GM23248 (cell line): ENCODE measurements at regions not wholly inside any gene's neighbourhood (a gene's known extent, or its start where the extent isn't known, plus 50 kb on each side); places are given as distances from the start of the nearest gene placed in this dataset.

Experiments used
- DNase-seq: peaks from one replicate; pipeline ENCODE4 v3.0.0-alpha.2; 2015
- H2AFZ ChIP-seq: fragments of 200-600 bp; sonication (generic); 2 replicates; pipeline ENCODE4 v1.6.1; 2016; ENCODE audit warnings: antibody characterized with exemption
- H3F3A ChIP-seq: fragments of 200-600 bp; sonication (generic); 2 replicates; pipeline ENCODE4 v1.6.1; 2016; ENCODE audit warnings: mild to moderate bottlenecking, antibody characterized with exemption, mixed run types; ENCODE audit not compliant: insufficient read depth
- H3K27ac ChIP-seq: fragments of 200-600 bp; sonication (generic); 2 replicates; pipeline ENCODE4 v1.5.1; 2016; ENCODE audit warnings: mild to moderate bottlenecking
- H3K27me3 ChIP-seq: fragments of 200-600 bp; sonication (generic); replicated peaks from 2 replicates; pipeline ENCODE4 v1.6.1; 2016; ENCODE audit warnings: mild to moderate bottlenecking; ENCODE audit not compliant: insufficient read depth
- H3K36me3 ChIP-seq: fragments of 200-600 bp; sonication (generic); 2 replicates; pipeline ENCODE4 v1.6.1; 2016; ENCODE audit warnings: low read depth, mild to moderate bottlenecking
- H3K4me1 ChIP-seq: fragments of 200-600 bp; sonication (generic); 2 replicates; pipeline ENCODE4 v1.6.1; 2016; ENCODE audit warnings: mild to moderate bottlenecking; ENCODE audit not compliant: insufficient read depth
- H3K4me2 ChIP-seq: fragments of 200-600 bp; sonication (generic); one replicate; pipeline ENCODE4 v1.6.1; 2016; ENCODE audit warnings: mild to moderate bottlenecking; ENCODE audit not compliant: unreplicated experiment
- H3K4me3 ChIP-seq: fragments of 200-600 bp; sonication (generic); 2 replicates; pipeline ENCODE4 v1.5.1; 2016; ENCODE audit warnings: mild to moderate bottlenecking
- H3K79me2 ChIP-seq: fragments of 200-600 bp; sonication (generic); 2 replicates; pipeline ENCODE4 v1.6.1; 2016; ENCODE audit warnings: mild to moderate bottlenecking; ENCODE audit not compliant: insufficient read depth
- H3K9ac ChIP-seq: fragments of 200-600 bp; sonication (generic); 2 replicates; pipeline ENCODE4 v1.6.1; 2016; ENCODE audit warnings: mild to moderate bottlenecking
- H3K9me2 ChIP-seq: fragments of 200-600 bp; sonication (generic); 2 replicates; pipeline ENCODE4 v1.6.1; 2016; ENCODE audit warnings: mixed run types, mild to moderate bottlenecking, moderate library complexity; ENCODE audit not compliant: insufficient read depth
- H3K9me3 ChIP-seq: fragments of 200-600 bp; sonication (generic); one replicate; pipeline ENCODE4 v1.6.1; 2017; ENCODE audit warnings: low read depth
- H4K20me1 ChIP-seq: fragments of 200-600 bp; sonication (generic); 2 replicates; pipeline ENCODE4 v1.6.0; 2016; ENCODE audit not compliant: insufficient read depth
- EZH2 ChIP-seq: fragments of 200-600 bp; sonication (generic); IDR thresholded peaks from 2 replicates; pipeline ENCODE4 v1.6.1; 2018; ENCODE audit warnings: antibody characterized with exemption, mild to moderate bottlenecking; ENCODE audit not compliant: insufficient read depth, poor library complexity, severe bottlenecking
- EZH2phosphoT487 ChIP-seq: fragments of 200-600 bp; sonication (generic); IDR thresholded peaks from 2 replicates; pipeline ENCODE4 v1.6.1; 2018; ENCODE audit warnings: antibody characterized with exemption, moderate library complexity, mild to moderate bottlenecking, low read depth; ENCODE audit not compliant: insufficient read depth
- WGBS, 2 experiments: methylation state at CpG; one replicate each; pipeline ENCODE4 v1.1.6; 2015 to 2017; ENCODE audit warnings: low lambda C conversion rate in 2 of 2, low coverage in 1 of 2; ENCODE audit errors: missing lambda C conversion rate in 2 of 2; 5-methylcytosine and 5-hydroxymethylcytosine counted together
- in situ Hi-C: fragments of 300-500 bp; cut with MboI; formaldehyde crosslinking; loops from 2 replicates; pipeline ENCODE4 v1.15.0; 2020

- no peaks in the 10 kb centered on the region for H3K36me3 ChIP-seq
- H3K4me2 ChIP-seq: no peak overlapping the region
Measured at GRCh38 chr13:39956036-39956435, 300.6 kb downstream of the COG6 start.

GRCh38 chr13:39957868-39958677 lies 302.6 kb downstream of the COG6 start:
- no peaks in the 10 kb centered on the region for H3K9me2 ChIP-seq
- no peaks in the 10 kb centered on the region for H3K36me3 ChIP-seq
- in situ Hi-C loops: no loop called here
- no peak for DNase-seq
- no peak overlapping the region for H3K27ac ChIP-seq
- H2AFZ ChIP-seq: no peak overlapping the region
- H3K4me3 ChIP-seq: no peak overlapping the region
- no peaks in the 10 kb centered on the region for H3K79me2 ChIP-seq
- no peaks in the 10 kb centered on the region for H3K4me1 ChIP-seq
- H4K20me1 ChIP-seq: no peaks in the 10 kb centered on the region
- no peaks in the 10 kb centered on the region for H3K9me3 ChIP-seq
- no peaks in the 10 kb centered on the region for H3F3A ChIP-seq
- 60 to 64% methylated on average over 5 of the region's 5 CpGs for WGBS, 2 experiments
- no peak for TF ChIP-seq EZH2phosphoT487
- TF ChIP-seq EZH2: no peak
- H3K9ac ChIP-seq: no peak overlapping the region
- no peak overlapping the region for H3K4me2 ChIP-seq
- H3K27me3 ChIP-seq: 0 out of 2 replicates have a peak, but pooled peaks cover 5% of the 10 kb centered on the region

More at GRCh38 chr13:39956036-39956435, 300.6 kb downstream of the COG6 start:
- Histone ChIP-seq H3K79me2 (no peaks in the 10 kb centered on the region), H3K9me2 (no peaks in the 10 kb centered on the region), H3K27ac (no peak overlapping the region), H3K9me3 (no peaks in the 10 kb centered on the region), H3F3A (no peaks in the 10 kb centered on the region), H3K9ac (no peak overlapping the region), H2AFZ (no peak overlapping the region), H3K4me1 (no peaks in the 10 kb centered on the region), H4K20me1 (no peaks in the 10 kb centered on the region), H3K27me3 (0 out of 2 replicates have a peak, but pooled peaks cover 5% of the 10 kb centered on the region), H3K4me3 (no peak overlapping the region)
- no peak for TF ChIP-seq EZH2phosphoT487
- TF ChIP-seq EZH2: no peak
- WGBS, 2 experiments: 80 to 90% methylated on average over 2 of the region's 2 CpGs
- in situ Hi-C loops: no loop called here
- no peak for DNase-seq

GRCh38 chr13:39959497-39960144 lies 304.2 kb downstream of the COG6 start:
- Histone ChIP-seq H2AFZ (no peak overlapping the region), H3F3A (no peaks in the 10 kb centered on the region), H4K20me1 (no peaks in the 10 kb centered on the region), H3K9me2 (no peaks in the 10 kb centered on the region), H3K4me2 (no peak overlapping the region), H3K9me3 (no peaks in the 10 kb centered on the region), H3K27me3 (0 out of 2 replicates have a peak, but pooled peaks cover 5% of the 10 kb centered on the region), H3K36me3 (no peaks in the 10 kb centered on the region), H3K4me1 (no peaks in the 10 kb centered on the region), H3K79me2 (no peaks in the 10 kb centered on the region), H3K27ac (no peak overlapping the region), H3K9ac (no peak overlapping the region), H3K4me3 (no peak overlapping the region)
- in situ Hi-C loops: no loop called here
- 4% methylated on average over 9 of the region's 9 CpGs for WGBS, 2 experiments
- TF ChIP-seq EZH2: no peak
- no peak for TF ChIP-seq EZH2phosphoT487
- DNase-seq: no peak

- Histone ChIP-seq H3K9ac (no peak overlapping the region), H3K4me1 (no peaks in the 10 kb centered on the region), H3K4me2 (no peak overlapping the region), H3K27me3 (0 out of 2 replicates have a peak, but pooled peaks cover 5% of the 10 kb centered on the region), H3K36me3 (no peaks in the 10 kb centered on the region), H3K9me2 (no peaks in the 10 kb centered on the region), H3F3A (no peaks in the 10 kb centered on the region), H3K27ac (no peak overlapping the region), H3K9me3 (no peaks in the 10 kb centered on the region), H4K20me1 (no peaks in the 10 kb centered on the region), H3K4me3 (no peak overlapping the region), H3K79me2 (no peaks in the 10 kb centered on the region), H2AFZ (no peak overlapping the region)
- TF ChIP-seq EZH2phosphoT487 (no peak), EZH2 (no peak)
- 3 to 4% methylated on average over 3 of the region's 3 CpGs for WGBS, 2 experiments
- in situ Hi-C loops: no loop called here
- no peak for DNase-seq
Measured at GRCh38 chr13:39960191-39960590, 304.7 kb downstream of the COG6 start.
